Retinal pigment epithelial cell (primary cell): ENCODE measurements at regions not wholly inside any gene's neighbourhood (a gene's known extent, or its start where the extent isn't known, plus 50 kb on each side); places are given as distances from the start of the nearest gene placed in this dataset.

Experiments
- DNase-seq: peaks from one replicate; pipeline ENCODE4 v3.0.0-alpha.2; 2010; ENCODE audit warnings: low read depth
- H3K4me3 ChIP-seq: 2 replicates; pipeline ENCODE4 v1.5.1; 2011; ENCODE audit warnings: mild to moderate bottlenecking, low read length, control low read depth, moderate library complexity
- CTCF ChIP-seq: conservative IDR thresholded peaks from 2 replicates; pipeline ENCODE4 v1.5.1; 2011; ENCODE audit warnings: low read depth, low read length, control low read depth, inconsistent platforms

GRCh38 chr10:113350311-113351040 is 202.4 kb upstream of the HABP2 start:
- TF ChIP-seq CTCF = no peak
- DNase-seq = no peak
- H3K4me3 ChIP-seq = no peak overlapping the region

- TF ChIP-seq CTCF = no peak
- H3K4me3 ChIP-seq = no peak overlapping the region
- DNase-seq = no peak
These were observed 198.1 kb upstream of the HABP2 start for GRCh38 chr10:113354711-113355110.

GRCh38 chr10:113356794-113357680 is 195.8 kb upstream of the HABP2 start:
- DNase-seq = no peak
- no peak overlapping the region for H3K4me3 ChIP-seq
- no peak for TF ChIP-seq CTCF

GRCh38 chr10:113357681-113358300 is 195.1 kb upstream of the HABP2 start:
- no peak for DNase-seq
- H3K4me3 ChIP-seq = no peak overlapping the region
- TF ChIP-seq CTCF = no peak

- no peak overlapping the region for H3K4me3 ChIP-seq
- no peak for DNase-seq
- no peak for TF ChIP-seq CTCF
These were observed 193.2 kb upstream of the HABP2 start for GRCh38 chr10:113359655-113360054.

GRCh38 chr10:113360870-113361269 is 192.0 kb upstream of the HABP2 start:
- no peak overlapping the region for H3K4me3 ChIP-seq
- TF ChIP-seq CTCF = no peak
- DNase-seq = no peak
